NCI-H2029 treated with DMSO at 0.1 percent for 48 hours (cell line): ENCODE measurements at regions not wholly inside any gene's neighbourhood (a gene's known extent, or its start where the extent isn't known, plus 50 kb on each side); places are given as distances from the start of the nearest gene placed in this dataset.

Experiments
- DNase-seq: peaks from one replicate; lab custom pipeline; 2025; lab: John Stamatoyannopoulos, UW

DNA sequence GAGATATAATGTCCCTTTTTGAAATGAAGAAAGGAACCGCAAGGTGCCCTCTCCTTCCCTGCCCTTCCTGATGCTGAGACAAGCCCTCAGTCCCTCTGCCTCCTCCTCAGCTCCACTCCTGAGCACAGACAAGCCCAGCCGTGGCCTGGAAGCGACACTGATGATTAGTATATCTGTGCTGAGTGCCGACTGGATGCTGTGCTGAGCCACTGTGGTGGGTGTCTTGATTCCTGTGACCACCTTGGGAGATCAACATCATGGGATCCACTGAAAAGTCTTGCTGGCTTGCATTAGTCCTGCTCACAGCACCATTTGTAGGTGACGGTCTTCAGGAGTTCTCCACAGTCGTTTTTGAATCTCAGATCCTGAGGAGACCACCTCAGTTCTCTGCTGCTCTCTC, 59.5 kb upstream of the HGFAC start:
- DNase-seq = no peak

DNA sequence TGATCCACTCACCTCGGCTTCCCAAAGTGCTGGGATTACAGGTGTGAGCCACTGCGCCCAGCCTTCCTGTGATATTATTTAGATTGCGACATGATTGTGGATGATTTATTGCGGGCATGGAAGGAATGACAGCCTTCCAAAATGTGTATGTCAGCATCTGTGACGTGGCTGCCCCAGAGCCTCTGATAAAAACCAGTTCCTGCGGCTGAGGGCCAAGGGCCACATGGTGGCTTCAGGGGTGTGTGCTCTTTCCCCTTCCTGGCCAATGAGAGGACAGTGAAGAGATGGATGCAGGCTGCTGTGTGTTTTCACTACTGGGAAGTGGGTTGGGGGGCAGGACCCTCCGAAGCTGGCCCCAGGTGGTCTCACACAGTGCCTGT, 57.4 kb upstream of the HGFAC start:
- DNase-seq = no peak

- DNase-seq = no peak
Measured at GRCh38 chr4:3384771-3385710, 56.7 kb upstream of the HGFAC start.

DNA sequence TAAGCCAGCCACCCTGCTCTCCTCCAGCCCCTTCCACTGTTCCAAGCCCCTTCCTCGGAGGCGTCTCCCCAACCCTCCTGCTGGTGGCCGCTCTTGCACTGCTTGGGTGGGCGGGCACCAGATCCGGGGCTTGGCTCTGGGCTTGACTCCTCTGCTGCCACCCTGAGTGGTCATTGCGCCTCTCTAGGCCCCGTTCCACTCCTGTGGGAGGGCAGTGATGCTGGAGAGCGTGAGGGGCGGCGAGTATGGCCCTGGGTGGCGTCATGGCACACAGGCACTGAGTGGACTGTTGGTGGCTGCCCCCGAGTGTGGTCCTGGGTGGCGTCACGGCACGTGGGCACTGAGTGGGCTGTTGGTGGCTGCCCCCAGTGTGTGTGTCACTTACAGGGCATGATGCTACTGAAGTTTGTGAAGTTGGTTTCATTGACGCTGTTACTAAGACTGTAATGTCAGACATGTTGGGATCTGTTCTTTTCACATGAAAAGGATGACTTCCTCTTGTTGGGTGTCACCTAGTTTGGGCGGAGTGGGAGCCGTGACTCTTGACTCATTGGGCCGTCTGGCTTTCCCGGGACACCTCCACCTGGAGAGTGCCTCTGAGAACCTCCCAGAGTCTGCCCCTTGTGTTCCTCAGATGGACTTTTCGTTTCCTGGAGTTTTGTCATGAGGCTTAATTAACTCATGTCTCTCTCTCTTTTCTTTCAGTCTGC, 55.9 kb upstream of the HGFAC start:
- no peak for DNase-seq

DNA sequence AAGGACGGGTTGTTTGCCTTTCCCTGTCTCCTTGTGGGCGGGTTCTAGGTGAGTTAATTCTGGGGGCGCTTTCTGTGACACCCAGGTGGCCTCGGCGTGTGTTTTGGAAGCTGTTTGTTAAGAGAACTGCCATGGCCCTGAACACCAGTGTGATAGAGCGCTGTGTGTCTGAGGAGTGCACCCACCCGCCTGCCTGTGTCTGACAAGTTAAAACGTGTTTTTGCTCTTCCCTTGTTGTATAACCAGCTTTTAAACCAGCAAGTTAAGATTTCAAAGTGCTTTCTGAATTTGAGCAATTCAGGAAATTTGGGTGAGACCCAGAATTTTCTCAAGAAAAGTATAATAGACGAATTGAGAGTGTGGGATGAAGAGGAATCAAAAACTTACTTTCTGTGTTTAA, 55.2 kb upstream of the HGFAC start:
- DNase-seq = no peak

DNA sequence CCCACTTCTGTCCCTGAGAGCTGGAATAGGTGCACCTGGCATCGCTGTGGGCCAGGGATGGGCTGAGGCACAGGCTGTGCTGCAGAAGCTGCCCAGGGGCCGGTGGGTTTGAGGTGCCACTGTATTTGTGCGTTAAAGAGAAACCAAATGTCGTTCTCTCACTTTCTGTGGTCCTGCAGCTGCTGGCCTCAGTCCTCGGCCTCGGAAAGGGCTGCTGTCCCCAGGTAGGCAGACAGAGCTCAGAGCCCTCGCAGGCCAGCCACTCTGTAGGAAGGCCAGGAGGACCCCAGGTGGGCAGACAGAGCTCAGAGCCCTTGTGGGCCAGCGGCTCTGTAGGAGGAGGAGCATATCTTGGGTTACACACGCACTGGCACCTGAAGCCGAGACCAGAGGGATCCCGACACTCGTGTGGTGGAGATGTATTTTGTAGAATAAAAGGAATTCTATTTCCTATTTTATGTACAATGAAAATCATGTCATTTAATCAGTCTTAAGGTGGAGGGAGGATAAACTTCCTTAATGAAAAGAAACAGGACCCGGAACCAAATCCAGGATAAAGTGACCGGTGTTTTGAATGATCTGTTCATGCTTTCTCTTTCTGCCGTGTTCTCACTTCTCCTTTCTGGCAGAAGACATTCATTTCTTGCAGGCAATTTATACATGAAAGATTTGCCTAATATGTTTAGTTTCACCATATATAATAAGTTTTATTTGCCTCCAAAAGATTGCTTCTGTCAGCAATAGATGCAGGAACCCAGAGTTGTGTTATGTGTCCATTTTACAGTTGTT, 54.4 kb upstream of the HGFAC start:
- DNase-seq = no peak

- peak; percentile 18 for DNase-seq
Measured at GRCh38 chr4:3387943-3388361, 53.8 kb upstream of the HGFAC start.

- DNase-seq = no peak
Measured at GRCh38 chr4:3388471-3389232, 53.1 kb upstream of the HGFAC start.

DNA sequence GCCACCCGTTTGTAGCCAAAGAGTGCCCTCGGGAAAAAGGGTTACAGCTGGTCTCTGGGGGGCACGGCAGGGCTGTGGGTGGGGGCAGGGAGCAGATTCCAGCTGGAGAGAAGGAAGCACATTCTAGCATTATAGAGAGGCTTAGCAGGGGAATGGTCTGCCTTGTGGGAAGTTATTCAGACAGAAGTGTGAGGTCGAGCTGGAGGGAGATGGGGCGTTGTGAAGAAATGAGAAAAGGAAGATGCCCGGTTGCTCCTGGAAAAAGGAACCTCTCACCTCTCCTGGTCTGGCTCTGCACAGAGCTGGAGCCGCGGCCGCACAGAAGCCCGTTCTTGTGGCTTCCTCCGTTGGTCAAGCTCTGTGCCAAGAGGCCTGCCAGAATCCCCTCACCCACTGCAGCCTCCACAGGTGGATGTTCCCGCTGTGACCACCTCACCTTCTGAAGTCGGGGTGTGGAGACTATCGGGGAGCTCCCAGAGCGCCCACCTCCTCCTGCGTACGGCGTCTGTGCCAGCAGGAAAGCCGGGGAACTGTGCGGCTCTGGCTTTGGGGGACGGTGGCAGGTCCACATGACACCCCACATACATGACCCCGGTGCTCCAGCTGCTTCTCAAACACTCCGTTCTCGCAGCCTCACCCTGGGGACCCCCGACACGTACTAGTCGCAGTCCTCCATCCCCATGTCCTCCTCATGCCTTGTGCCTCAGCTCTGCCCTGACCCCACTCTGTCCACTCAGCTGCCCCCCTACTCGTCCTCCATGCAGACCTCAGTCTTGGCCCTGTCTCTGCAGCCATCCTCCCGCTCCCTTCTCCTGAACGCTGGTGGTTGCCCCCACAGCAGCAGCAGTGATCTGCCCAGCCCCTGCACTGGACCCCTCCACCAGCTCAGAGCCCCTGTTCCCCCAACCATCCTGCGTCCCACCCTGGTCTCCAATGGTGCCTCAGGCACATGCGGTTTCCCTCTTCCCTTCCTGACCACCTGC, 52.2 kb upstream of the HGFAC start:
- DNase-seq = no peak

- no peak for DNase-seq
Measured at GRCh38 chr4:3390288-3390811, 51.4 kb upstream of the HGFAC start.

- DNase-seq = no peak
Measured at GRCh38 chr4:3391422-3391821, 50.3 kb upstream of the HGFAC start.
